ENCODE measurements at regions not wholly inside any gene's neighbourhood (a gene's known extent, or its start where the extent isn't known, plus 50 kb on each side); places are given as distances from the start of the nearest gene placed in this dataset.

DNA sequence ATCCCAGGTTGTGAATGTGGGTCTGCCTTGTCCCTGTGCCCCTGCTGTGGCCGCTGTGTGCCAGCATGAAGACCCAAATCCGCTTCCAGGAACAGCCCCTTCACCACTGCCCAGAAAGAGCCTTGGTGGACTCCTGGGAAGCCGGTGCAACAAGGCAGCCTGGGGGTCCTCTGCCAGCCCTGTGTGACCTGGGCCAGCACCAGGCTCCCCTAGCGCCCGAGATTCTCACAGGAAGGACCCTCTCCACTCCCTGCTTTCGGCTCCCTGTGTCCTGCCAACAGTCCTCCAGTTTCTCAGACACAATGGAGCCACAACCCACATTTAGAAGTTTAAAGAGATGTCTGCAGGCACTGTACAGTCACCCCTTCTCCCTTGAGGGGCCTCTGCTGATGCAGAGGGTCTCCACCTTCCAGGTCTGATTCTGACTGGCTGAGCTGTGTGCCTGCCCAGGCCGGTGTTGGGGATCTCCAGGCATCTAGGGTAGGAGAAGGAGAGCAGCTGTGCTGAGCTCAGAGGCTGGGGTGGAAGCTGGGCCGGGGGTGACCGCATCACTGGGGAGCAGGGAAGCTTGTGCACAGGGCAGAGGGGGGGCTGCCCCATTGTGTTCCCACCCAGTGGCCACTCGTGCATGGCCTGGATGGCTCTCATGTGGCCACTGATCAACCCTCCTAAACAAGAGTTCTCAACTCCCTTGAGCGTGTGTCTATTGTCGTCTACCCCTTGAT is 174.0 kb downstream of the IRX2 start:
- POLR2A ChIA-PET = no interaction called here
- H3K4me3 Mint-ChIP-seq = no peak overlapping the region
- peaks cover 2% of the 10 kb centered on the region for H3K9me3 Mint-ChIP-seq (ENCODE audit: low read depth)
- CTCF ChIA-PET = interaction anchor here (0.6 kb wide), 1 partner anchor 89 kb away, joined by 3 read pairs; no protein-coding TSS in a partner anchor
- DNase-seq (no peak), ATAC-seq (no peak)
- intact Hi-C loops (cut with DNase I, micrococcal nuclease) = no loop called here
- H3K27ac Mint-ChIP-seq = no peak overlapping the region
- no peaks in the 10 kb centered on the region for H3K4me1 Mint-ChIP-seq
- no peaks in the 10 kb centered on the region for H3K36me3 Mint-ChIP-seq (ENCODE audit: low read depth)
- H3K27me3 Mint-ChIP-seq = no peaks in the 10 kb centered on the region

DNA sequence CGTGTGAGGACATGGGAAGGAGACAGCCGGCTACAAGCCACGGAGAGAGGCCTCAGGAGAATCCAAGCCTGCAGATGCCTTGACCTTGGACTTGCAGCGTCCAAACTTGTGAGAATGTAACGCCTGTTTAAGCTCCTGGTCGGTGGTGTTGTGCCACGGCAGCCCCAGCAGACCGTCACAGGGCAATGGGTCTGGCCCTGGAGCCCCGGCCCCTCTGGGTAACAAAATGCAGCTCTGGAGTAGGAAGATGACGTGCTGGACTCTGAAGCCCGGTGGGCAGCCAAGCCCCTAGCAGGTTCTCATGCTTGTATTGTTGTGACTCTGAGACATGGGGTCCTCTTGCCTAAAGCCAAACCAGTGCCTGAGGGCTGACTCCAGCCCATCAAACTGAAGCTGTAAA is 174.7 kb downstream of the IRX2 start:
- H3K36me3 Mint-ChIP-seq (ENCODE audit: low read depth) = no peaks in the 10 kb centered on the region
- intact Hi-C loops (cut with DNase I, micrococcal nuclease) = no loop called here
- H3K27ac Mint-ChIP-seq = no peak overlapping the region
- H3K4me3 Mint-ChIP-seq = no peak overlapping the region
- no peak for ATAC-seq
- no peaks in the 10 kb centered on the region for H3K9me3 Mint-ChIP-seq (ENCODE audit: low read depth)
- ChIA-PET CTCF (interaction anchor here (0.6 kb wide), 1 partner anchor 88 kb away, joined by 3 read pairs; no protein-coding TSS in a partner anchor), POLR2A (no interaction called here)
- no peaks in the 10 kb centered on the region for H3K27me3 Mint-ChIP-seq
- DNase-seq = no peak
- no peaks in the 10 kb centered on the region for H3K4me1 Mint-ChIP-seq

DNA sequence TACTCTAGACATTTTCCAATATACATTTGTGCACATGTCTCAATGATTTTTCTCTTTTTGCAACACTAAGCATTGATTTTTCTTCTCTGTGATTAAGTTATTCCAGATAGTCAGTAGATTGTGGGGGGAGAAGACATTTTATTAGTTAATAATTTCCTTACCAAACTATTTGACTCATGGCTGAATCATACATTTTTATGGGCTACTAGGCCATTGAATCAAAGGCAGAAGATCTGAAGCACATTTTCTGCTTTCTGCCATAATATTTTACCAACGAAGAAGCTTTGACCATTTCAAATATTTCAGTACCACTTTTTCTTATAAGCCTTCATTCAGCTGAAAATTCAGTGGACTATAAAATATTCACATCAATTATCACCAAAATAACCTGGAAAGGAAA is 175.6 kb downstream of the IRX2 start:
- Mint-ChIP-seq H3K27me3 (no peaks in the 10 kb centered on the region), H3K4me1 (no peaks in the 10 kb centered on the region), H3K27ac (no peak overlapping the region), H3K9me3 (ENCODE audit: low read depth) (no peaks in the 10 kb centered on the region), H3K4me3 (no peak overlapping the region), H3K36me3 (ENCODE audit: low read depth) (no peaks in the 10 kb centered on the region)
- ChIA-PET CTCF (no interaction called here), POLR2A (no interaction called here)
- intact Hi-C loops (cut with DNase I, micrococcal nuclease) = no loop called here
- DNase-seq (no peak), ATAC-seq (no peak)

DNA sequence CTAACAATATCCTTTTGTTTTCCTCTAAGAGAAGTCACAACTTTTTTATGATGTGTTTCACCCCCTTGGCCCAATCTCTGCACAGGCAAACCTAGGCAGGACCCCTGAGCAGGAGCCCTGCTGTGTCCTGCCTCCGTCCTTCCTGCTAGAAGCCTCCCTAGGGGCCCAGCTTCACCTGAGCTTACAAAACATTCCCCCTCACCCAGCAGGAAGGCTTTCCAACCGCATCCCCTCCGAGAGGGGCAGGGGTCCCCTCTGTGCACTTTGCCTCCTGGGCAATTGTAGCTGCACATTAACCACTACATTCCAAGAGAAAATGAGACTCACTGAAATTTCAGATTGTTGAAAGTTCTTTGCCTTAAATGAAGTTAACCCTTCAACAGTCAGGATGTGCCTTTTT is 176.2 kb downstream of the IRX2 start:
- ATAC-seq (no peak), DNase-seq (no peak)
- Mint-ChIP-seq H3K9me3 (ENCODE audit: low read depth) (no peaks in the 10 kb centered on the region), H3K27me3 (no peaks in the 10 kb centered on the region), H3K36me3 (ENCODE audit: low read depth) (no peaks in the 10 kb centered on the region), H3K4me1 (no peaks in the 10 kb centered on the region), H3K27ac (no peak overlapping the region), H3K4me3 (no peak overlapping the region)
- POLR2A ChIA-PET = no interaction called here
- intact Hi-C loops (cut with DNase I, micrococcal nuclease) = no loop called here
- CTCF ChIA-PET = no interaction called here

DNA sequence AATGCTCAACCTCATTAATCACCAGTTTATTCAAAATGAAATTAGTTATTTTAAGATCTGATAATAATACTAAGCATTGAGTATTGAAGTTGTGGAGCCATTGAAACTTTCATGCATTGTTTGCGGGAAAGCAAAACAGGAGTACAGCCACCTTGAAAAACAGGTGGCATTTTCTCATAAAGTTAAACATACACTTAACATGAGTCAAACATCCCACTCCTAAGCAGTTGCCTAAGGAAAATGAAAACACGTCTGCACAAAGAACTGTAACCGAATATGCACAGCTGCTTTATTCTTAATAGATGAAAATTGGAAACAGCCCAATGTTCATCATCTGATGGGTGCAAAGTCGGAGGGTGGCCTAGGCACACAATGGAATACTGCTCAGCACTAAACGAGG is 177.3 kb downstream of the IRX2 start:
- POLR2A ChIA-PET = no interaction called here
- H3K9me3 Mint-ChIP-seq (ENCODE audit: low read depth) = no peaks in the 10 kb centered on the region
- H3K36me3 Mint-ChIP-seq (ENCODE audit: low read depth) = no peaks in the 10 kb centered on the region
- CTCF ChIA-PET = no interaction called here
- ATAC-seq (no peak), DNase-seq (no peak)
- H3K27ac Mint-ChIP-seq = no peak overlapping the region
- H3K4me3 Mint-ChIP-seq = no peak overlapping the region
- H3K4me1 Mint-ChIP-seq = no peaks in the 10 kb centered on the region
- intact Hi-C loops (cut with DNase I, micrococcal nuclease) = no loop called here
- no peaks in the 10 kb centered on the region for H3K27me3 Mint-ChIP-seq

DNA sequence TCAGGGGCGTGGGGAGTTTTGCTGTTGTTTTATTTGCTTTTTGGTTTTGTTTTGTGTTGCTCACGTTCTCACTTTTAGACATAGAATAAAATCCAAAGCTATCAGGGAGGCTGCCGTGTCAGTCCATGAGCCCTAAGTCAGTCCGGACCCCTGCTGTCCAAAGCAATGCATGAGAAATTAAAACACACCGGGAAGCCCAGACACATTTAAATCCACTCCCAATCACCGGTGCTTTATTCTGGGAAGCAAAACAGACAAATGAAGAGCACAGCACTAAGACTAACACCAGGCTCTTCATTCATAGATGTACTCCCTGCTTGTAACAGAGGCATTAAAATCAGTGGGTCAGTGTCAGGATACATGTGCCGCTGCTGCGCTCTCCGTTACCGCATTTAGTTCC is 180.9 kb downstream of the IRX2 start:
- Mint-ChIP-seq H3K36me3 (ENCODE audit: low read depth) (no peaks in the 10 kb centered on the region), H3K27me3 (peaks cover 3% of the 10 kb centered on the region), H3K27ac (no peak overlapping the region), H3K9me3 (ENCODE audit: low read depth) (peaks cover 2% of the 10 kb centered on the region), H3K4me1 (no peaks in the 10 kb centered on the region), H3K4me3 (no peak overlapping the region)
- POLR2A ChIA-PET = no interaction called here
- CTCF ChIA-PET = interaction anchor here (0.7 kb wide), 1 partner anchor 400 kb away, joined by 3 read pairs; no protein-coding TSS in a partner anchor
- intact Hi-C loops (cut with DNase I, micrococcal nuclease) = no loop called here
- ATAC-seq (no peak), DNase-seq (no peak)

DNA sequence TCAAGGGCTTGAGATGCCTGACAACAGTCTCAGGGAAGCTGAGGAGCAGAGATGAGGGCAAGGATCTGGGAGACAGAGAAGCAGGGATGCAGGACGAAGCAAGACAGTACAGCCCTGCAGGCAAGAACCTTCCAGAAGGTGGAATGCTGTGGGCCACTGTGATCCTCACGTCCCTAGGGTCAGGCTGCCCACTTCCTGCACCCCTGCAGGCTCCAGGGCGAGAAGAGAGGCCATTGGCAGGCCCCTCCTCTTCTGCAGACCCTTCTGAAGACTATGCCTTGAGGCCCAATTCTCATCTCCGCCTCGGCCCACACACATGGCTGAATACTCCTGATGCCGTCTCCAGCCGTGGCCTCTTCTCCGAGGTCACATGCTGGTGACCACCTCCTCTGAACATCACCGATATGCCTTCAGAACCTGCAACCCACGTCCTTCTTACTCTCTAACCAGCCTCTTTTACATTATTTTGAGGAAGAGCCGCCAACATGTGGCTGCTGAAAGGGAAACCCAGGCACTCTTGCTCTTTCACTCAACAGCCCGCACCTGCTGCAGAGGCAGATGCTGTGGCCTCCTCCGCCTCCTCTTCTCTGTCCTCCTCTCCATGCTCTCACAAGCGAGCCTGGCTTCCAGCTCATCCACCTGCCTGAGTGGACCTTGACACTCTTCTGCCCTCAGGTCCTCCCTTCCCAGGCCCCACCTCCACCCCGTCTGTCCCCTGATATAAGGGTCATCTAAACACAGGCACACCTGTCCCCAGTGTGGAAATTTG is 181.5 kb downstream of the IRX2 start:
- H3K9me3 Mint-ChIP-seq (ENCODE audit: low read depth) = peaks cover 2% of the 10 kb centered on the region
- H3K4me1 Mint-ChIP-seq = no peaks in the 10 kb centered on the region
- H3K27ac Mint-ChIP-seq = no peak overlapping the region
- no peaks in the 10 kb centered on the region for H3K36me3 Mint-ChIP-seq (ENCODE audit: low read depth)
- peaks cover 3% of the 10 kb centered on the region for H3K27me3 Mint-ChIP-seq
- ChIA-PET CTCF (interaction anchor here (0.7 kb wide), 1 partner anchor 399 kb away, joined by 3 read pairs; no protein-coding TSS in a partner anchor), POLR2A (no interaction called here)
- ATAC-seq = no peak
- intact Hi-C loops (cut with DNase I, micrococcal nuclease) = no loop called here
- DNase-seq = no peak
- H3K4me3 Mint-ChIP-seq = no peak overlapping the region

DNA sequence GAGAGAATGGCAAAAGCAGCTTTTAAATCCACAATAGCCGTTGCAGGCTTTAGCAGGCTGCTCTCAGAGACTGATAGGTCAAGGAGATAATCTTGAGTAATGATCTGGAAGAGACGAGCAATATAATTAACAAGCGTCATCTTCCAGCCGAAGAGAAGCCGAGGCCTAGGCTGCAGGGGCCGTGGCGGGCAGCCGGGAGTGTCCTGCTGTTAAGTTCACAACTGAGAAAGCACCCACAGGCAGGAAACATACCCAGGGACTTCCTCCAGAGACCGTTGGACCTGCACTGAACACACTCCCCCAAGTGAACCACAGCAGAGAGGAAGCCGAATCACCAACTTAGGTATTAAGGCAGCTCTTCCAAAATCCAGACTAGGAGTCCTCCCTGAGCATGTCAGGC is 182.3 kb downstream of the IRX2 start:
- CTCF ChIA-PET = no interaction called here
- peaks cover 2% of the 10 kb centered on the region for H3K9me3 Mint-ChIP-seq (ENCODE audit: low read depth)

DNA sequence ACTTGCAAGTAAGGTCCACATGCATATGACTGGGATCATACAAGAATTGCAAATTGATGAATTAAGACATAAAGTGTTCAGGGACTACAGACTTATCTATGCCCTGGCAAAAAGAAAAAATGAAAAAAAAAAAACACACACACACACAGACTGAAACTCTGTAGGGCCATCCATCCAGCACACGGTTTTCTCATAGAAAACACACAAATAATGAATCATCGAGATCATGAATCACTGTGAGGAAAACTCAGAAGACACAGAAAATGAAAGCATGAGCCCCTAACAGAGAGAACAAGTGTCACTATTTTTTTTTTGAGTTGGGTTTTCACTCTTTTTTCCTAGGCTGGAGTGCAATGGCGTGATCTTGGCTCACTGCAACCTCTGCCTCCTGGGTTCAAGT is 185.2 kb downstream of the IRX2 start:
- Mint-ChIP-seq H3K27ac (no peak overlapping the region), H3K4me1 (no peaks in the 10 kb centered on the region), H3K27me3 (peaks cover 3% of the 10 kb centered on the region), H3K9me3 (ENCODE audit: low read depth) (peaks cover 4% of the 10 kb centered on the region), H3K36me3 (ENCODE audit: low read depth) (no peaks in the 10 kb centered on the region), H3K4me3 (no peak overlapping the region)
- DNase-seq = no peak
- intact Hi-C loops (cut with DNase I, micrococcal nuclease) = no loop called here
- POLR2A ChIA-PET = no interaction called here
- CTCF ChIA-PET = no interaction called here
- ATAC-seq = no peak

More for the DNA sequence above, 182.3 kb downstream of the IRX2 start:
- no peak overlapping the region for H3K27ac Mint-ChIP-seq
- H3K27me3 Mint-ChIP-seq = peaks cover 3% of the 10 kb centered on the region
- no peak overlapping the region for H3K4me3 Mint-ChIP-seq
- DNase-seq = no peak
- ATAC-seq = no peak
- H3K36me3 Mint-ChIP-seq (ENCODE audit: low read depth) = no peaks in the 10 kb centered on the region
- POLR2A ChIA-PET = no interaction called here
- intact Hi-C loops (cut with DNase I, micrococcal nuclease) = no loop called here
- no peaks in the 10 kb centered on the region for H3K4me1 Mint-ChIP-seq

DNA sequence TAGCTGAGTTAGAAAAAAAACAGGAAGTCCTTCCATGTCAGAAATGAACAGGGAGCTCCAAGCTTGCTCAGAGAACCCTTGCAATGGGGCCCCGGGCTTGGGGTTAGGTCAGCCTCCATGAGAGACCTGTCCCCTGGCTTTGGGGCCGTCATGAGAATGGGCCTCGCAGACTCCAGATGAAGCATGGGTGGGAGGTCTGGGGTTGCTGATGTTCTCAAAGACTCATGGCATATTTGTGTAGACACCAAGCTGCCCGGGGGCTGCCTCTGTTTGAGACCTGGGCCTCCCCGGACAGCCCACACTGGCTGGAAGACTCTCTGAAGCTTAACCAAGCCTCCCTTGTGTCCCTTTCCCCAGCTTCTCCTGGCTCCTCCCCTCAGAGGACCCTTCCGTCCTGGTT is 186.3 kb downstream of the IRX2 start:
- CTCF ChIA-PET = no interaction called here

DNA sequence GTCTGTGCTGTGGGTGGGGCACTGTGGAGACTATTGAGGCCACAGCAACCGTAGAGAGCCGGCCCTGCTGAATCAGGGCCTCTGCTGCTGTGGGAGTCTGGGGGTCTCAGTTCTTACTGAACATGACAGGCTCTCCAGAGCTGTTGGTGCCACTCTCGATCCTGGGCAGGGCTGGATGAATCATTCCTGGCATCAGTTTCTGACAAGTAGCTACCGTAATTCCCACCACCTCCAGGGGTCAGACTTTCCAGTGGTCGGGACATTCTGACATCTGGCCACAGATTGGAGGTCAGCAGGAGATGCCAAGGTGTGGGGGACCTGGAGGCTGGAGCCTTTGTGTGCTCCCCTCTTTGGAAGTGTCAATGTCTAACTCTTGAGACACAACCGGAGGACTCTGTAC is 188.4 kb downstream of the IRX2 start:
- Mint-ChIP-seq H3K36me3 (ENCODE audit: low read depth) (no peaks in the 10 kb centered on the region), H3K4me1 (no peaks in the 10 kb centered on the region), H3K4me3 (no peak overlapping the region), H3K9me3 (ENCODE audit: low read depth) (peaks cover 4% of the 10 kb centered on the region), H3K27me3 (peaks cover 2% of the 10 kb centered on the region), H3K27ac (no peak overlapping the region)
- intact Hi-C loops (cut with DNase I, micrococcal nuclease) = no loop called here
- ATAC-seq (no peak), DNase-seq (no peak)
- POLR2A ChIA-PET = no interaction called here
- CTCF ChIA-PET = no interaction called here

More for the DNA sequence above, 186.3 kb downstream of the IRX2 start:
- H3K9me3 Mint-ChIP-seq (ENCODE audit: low read depth) = peaks cover 4% of the 10 kb centered on the region
- no peak overlapping the region for H3K27ac Mint-ChIP-seq
- ATAC-seq (no peak), DNase-seq (no peak)
- H3K4me3 Mint-ChIP-seq = no peak overlapping the region
- H3K36me3 Mint-ChIP-seq (ENCODE audit: low read depth) = no peaks in the 10 kb centered on the region
- POLR2A ChIA-PET = no interaction called here
- intact Hi-C loops (cut with DNase I, micrococcal nuclease) = no loop called here
- peaks cover 3% of the 10 kb centered on the region for H3K27me3 Mint-ChIP-seq
- H3K4me1 Mint-ChIP-seq = no peaks in the 10 kb centered on the region

DNA sequence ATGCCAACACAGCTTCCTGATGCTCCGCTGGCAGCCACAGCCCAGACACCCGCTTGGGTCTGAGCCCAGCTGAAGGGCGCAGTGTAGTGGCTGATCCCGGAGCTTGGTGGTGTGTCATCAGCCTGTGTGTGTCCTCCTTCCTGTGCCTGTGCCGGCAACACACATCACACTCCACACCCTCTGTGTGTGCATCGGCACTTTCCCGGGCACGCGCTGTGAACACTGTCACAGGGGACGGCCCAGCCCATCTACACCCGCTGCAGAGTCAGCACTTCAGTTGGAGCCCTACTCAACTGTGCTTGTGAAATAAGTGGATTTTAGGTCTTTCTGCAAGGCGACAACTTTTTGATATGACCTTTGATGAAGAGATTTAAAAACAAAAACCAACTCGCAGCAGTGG is 189.4 kb downstream of the IRX2 start:
- CTCF ChIA-PET = no interaction called here
- ATAC-seq (no peak), DNase-seq (no peak)
- Mint-ChIP-seq H3K36me3 (ENCODE audit: low read depth) (no peaks in the 10 kb centered on the region), H3K4me3 (no peak overlapping the region), H3K9me3 (ENCODE audit: low read depth) (peaks cover 3% of the 10 kb centered on the region), H3K27me3 (no peaks in the 10 kb centered on the region), H3K27ac (no peak overlapping the region), H3K4me1 (no peaks in the 10 kb centered on the region)
- POLR2A ChIA-PET = no interaction called here
- intact Hi-C loops (cut with DNase I, micrococcal nuclease) = no loop called here

Data from activated CD4-positive, alpha-beta T cell treated with anti-CD3 and anti-CD28 coated beads for 36 hours (primary cell).